ENCODE measurements at regions not wholly inside any gene's neighbourhood (a gene's known extent, or its start where the extent isn't known, plus 50 kb on each side); places are given as distances from the start of the nearest gene placed in this dataset.

DNA sequence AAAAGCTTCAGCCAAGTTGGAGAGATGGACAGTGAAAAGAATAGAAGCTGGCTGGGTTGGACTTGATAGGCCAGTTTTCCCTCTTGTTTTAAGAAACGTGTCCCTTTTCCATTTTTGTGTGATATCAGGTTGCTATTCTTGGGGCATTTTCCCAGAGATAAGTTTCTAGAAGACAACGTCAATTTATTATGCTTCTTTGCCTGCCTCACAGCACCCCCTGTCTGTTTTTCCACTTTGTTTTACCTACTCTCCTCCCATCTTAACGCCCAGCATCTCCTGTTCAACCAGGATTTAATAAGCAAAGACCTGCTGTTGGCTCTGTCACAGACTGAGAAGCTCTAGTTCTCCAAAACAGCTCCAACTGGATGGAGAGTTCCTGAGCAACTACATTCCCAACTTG is 317.8 kb upstream of the ZNF521 start:
- TF ChIP-seq, protein P1, sequence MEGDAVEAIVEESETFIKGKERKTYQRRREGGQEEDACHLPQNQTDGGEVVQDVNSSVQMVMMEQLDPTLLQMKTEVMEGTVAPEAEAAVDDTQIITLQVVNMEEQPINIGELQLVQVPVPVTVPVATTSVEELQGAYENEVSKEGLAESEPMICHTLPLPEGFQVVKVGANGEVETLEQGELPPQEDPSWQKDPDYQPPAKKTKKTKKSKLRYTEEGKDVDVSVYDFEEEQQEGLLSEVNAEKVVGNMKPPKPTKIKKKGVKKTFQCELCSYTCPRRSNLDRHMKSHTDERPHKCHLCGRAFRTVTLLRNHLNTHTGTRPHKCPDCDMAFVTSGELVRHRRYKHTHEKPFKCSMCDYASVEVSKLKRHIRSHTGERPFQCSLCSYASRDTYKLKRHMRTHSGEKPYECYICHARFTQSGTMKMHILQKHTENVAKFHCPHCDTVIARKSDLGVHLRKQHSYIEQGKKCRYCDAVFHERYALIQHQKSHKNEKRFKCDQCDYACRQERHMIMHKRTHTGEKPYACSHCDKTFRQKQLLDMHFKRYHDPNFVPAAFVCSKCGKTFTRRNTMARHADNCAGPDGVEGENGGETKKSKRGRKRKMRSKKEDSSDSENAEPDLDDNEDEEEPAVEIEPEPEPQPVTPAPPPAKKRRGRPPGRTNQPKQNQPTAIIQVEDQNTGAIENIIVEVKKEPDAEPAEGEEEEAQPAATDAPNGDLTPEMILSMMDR (optimal IDR thresholded peaks at IDR 0.05 in 1 of 3, IDR thresholded peaks at IDR 0.05 in 1 of 3, conservative IDR thresholded peaks at IDR 0.05 in 1 of 3; ENCODE audit: extremely low read depth in 1 of 3, insufficient read depth in 2 of 3, low read length in 3 of 3): no peak
- TF ChIP-seq EZH2 (IDR thresholded peaks at IDR 0.05; ENCODE audit: low read length): no peak

Measured in keratinocyte (primary cell).